IPS-18a (cell line): ENCODE measurements at regions not wholly inside any gene's neighbourhood (a gene's known extent, or its start where the extent isn't known, plus 50 kb on each side); places are given as distances from the start of the nearest gene placed in this dataset.
"Not testable (repeated sequence)": the region's sequence is repeated elsewhere in the genome, so short reads cannot be mapped to it uniquely, and the experiment has no call there.

Source experiments
- H3K27ac ChIP-seq: one replicate; pipeline ENCODE4 v1.5.1; 2013; ENCODE audit warnings: low read length
- H3K27me3 ChIP-seq: one replicate; pipeline ENCODE4 v1.6.1; 2013; ENCODE audit warnings: mild to moderate bottlenecking, low read length; ENCODE audit not compliant: control insufficient read depth, insufficient read depth
- H3K36me3 ChIP-seq: one replicate; pipeline ENCODE4 v1.6.1; 2013; ENCODE audit warnings: low read depth, low read length; ENCODE audit not compliant: control insufficient read depth
- H3K4me1 ChIP-seq: one replicate; pipeline ENCODE4 v1.6.1; 2013; ENCODE audit warnings: low read depth, low read length; ENCODE audit not compliant: control insufficient read depth
- H3K4me3 ChIP-seq: one replicate; pipeline ENCODE4 v1.5.1; 2013; ENCODE audit warnings: low read length
- H3K9ac ChIP-seq: one replicate; pipeline ENCODE4 v1.6.1; 2013; ENCODE audit warnings: mild to moderate bottlenecking, low read length, moderate library complexity
- H3K9me3 ChIP-seq: one replicate; pipeline ENCODE4 v1.6.1; 2013; ENCODE audit warnings: low read depth, low read length; ENCODE audit not compliant: control insufficient read depth

GRCh38 chr4:138630666-138631065 is 384.9 kb upstream of the NOCT start:
- no peaks in the 10 kb centered on the region for H3K36me3 ChIP-seq
- H3K9ac ChIP-seq = no peak overlapping the region
- H3K4me1 ChIP-seq = no peaks in the 10 kb centered on the region
- H3K4me3 ChIP-seq = no peak overlapping the region
- H3K27me3 ChIP-seq = no peaks in the 10 kb centered on the region
- H3K9me3 ChIP-seq = no peaks in the 10 kb centered on the region
- H3K27ac ChIP-seq = no peak overlapping the region

- H3K4me1 ChIP-seq = no peaks in the 10 kb centered on the region
- no peak overlapping the region for H3K27ac ChIP-seq
- H3K4me3 ChIP-seq = no peak overlapping the region
- H3K9ac ChIP-seq = no peak overlapping the region
- no peaks in the 10 kb centered on the region for H3K36me3 ChIP-seq
- no peaks in the 10 kb centered on the region for H3K9me3 ChIP-seq
- no peaks in the 10 kb centered on the region for H3K27me3 ChIP-seq
Measured at GRCh38 chr4:138629669-138630068, 385.9 kb upstream of the NOCT start.

GRCh38 chr4:138627096-138627495 is 384.9 kb upstream of the SLC7A11 start:
- H3K9me3 ChIP-seq = no peaks in the 10 kb centered on the region

GRCh38 chr4:138622362-138622761 is 380.2 kb upstream of the SLC7A11 start:
- H3K4me1 ChIP-seq, H3K27me3 ChIP-seq, H3K9ac ChIP-seq, H3K36me3 ChIP-seq, H3K9me3 ChIP-seq, H3K27ac ChIP-seq, H3K4me3 ChIP-seq: not testable (repeated sequence)

More at GRCh38 chr4:138627096-138627495, 384.9 kb upstream of the SLC7A11 start:
- Histone ChIP-seq H3K36me3 (no peaks in the 10 kb centered on the region), H3K27ac (no peak overlapping the region), H3K27me3 (no peaks in the 10 kb centered on the region), H3K4me1 (no peaks in the 10 kb centered on the region), H3K9ac (no peak overlapping the region), H3K4me3 (no peak overlapping the region)

- Histone ChIP-seq H3K4me1 (peaks cover 23% of the 10 kb centered on the region), H3K27ac (no peak overlapping the region), H3K36me3 (no peaks in the 10 kb centered on the region), H3K9me3 (no peaks in the 10 kb centered on the region), H3K4me3 (no peak overlapping the region), H3K27me3 (no peaks in the 10 kb centered on the region), H3K9ac (no peak overlapping the region)
Measured at GRCh38 chr4:138616775-138617174, 374.6 kb upstream of the SLC7A11 start.

GRCh38 chr4:138614398-138615142 is 372.4 kb upstream of the SLC7A11 start:
- no peaks in the 10 kb centered on the region for H3K27me3 ChIP-seq
- no peak overlapping the region for H3K4me3 ChIP-seq
- H3K9me3 ChIP-seq = no peaks in the 10 kb centered on the region
- H3K36me3 ChIP-seq = no peaks in the 10 kb centered on the region
- H3K9ac ChIP-seq = no peak overlapping the region
- peaks cover 30% of the 10 kb centered on the region for H3K4me1 ChIP-seq
- no peak overlapping the region for H3K27ac ChIP-seq

- no peaks in the 10 kb centered on the region for H3K9me3 ChIP-seq
- H3K27me3 ChIP-seq = no peaks in the 10 kb centered on the region
- no peak overlapping the region for H3K4me3 ChIP-seq
- no peak overlapping the region for H3K27ac ChIP-seq
- no peak overlapping the region for H3K9ac ChIP-seq
- H3K36me3 ChIP-seq = no peaks in the 10 kb centered on the region
- H3K4me1 ChIP-seq = peaks cover 30% of the 10 kb centered on the region
Measured at GRCh38 chr4:138612428-138612827, 370.3 kb upstream of the SLC7A11 start.

- H3K9ac ChIP-seq = no peak overlapping the region
- no peaks in the 10 kb centered on the region for H3K36me3 ChIP-seq
- no peaks in the 10 kb centered on the region for H3K9me3 ChIP-seq
- peaks cover 30% of the 10 kb centered on the region for H3K4me1 ChIP-seq
- H3K4me3 ChIP-seq = no peak overlapping the region
- no peaks in the 10 kb centered on the region for H3K27me3 ChIP-seq
- no peak overlapping the region for H3K27ac ChIP-seq
Measured at GRCh38 chr4:138611721-138612120, 369.6 kb upstream of the SLC7A11 start.

- no peak overlapping the region for H3K27ac ChIP-seq
- no peaks in the 10 kb centered on the region for H3K9me3 ChIP-seq
- no peaks in the 10 kb centered on the region for H3K36me3 ChIP-seq
- H3K4me1 ChIP-seq = peaks cover 30% of the 10 kb centered on the region
- H3K4me3 ChIP-seq = no peak overlapping the region
- no peaks in the 10 kb centered on the region for H3K27me3 ChIP-seq
- H3K9ac ChIP-seq = no peak overlapping the region
Measured at GRCh38 chr4:138611017-138611416, 368.9 kb upstream of the SLC7A11 start.

GRCh38 chr4:138609943-138610350 is 367.8 kb upstream of the SLC7A11 start:
- Histone ChIP-seq H3K9me3 (no peaks in the 10 kb centered on the region), H3K27ac (no peak overlapping the region), H3K4me1 (peaks cover 30% of the 10 kb centered on the region), H3K9ac (no peak overlapping the region), H3K27me3 (no peaks in the 10 kb centered on the region), H3K36me3 (no peaks in the 10 kb centered on the region), H3K4me3 (no peak overlapping the region)

- Histone ChIP-seq H3K9me3 (no peaks in the 10 kb centered on the region), H3K36me3 (no peaks in the 10 kb centered on the region), H3K27me3 (no peaks in the 10 kb centered on the region), H3K27ac (no peak overlapping the region), H3K9ac (no peak overlapping the region), H3K4me1 (no peaks in the 10 kb centered on the region), H3K4me3 (no peak overlapping the region)
Measured at GRCh38 chr4:138604556-138604955, 362.4 kb upstream of the SLC7A11 start.

GRCh38 chr4:138602664-138603063 is 360.5 kb upstream of the SLC7A11 start:
- no peaks in the 10 kb centered on the region for H3K9me3 ChIP-seq
- H3K27me3 ChIP-seq = no peaks in the 10 kb centered on the region
- no peaks in the 10 kb centered on the region for H3K4me1 ChIP-seq

More at GRCh38 chr4:138602664-138603063, 360.5 kb upstream of the SLC7A11 start:
- no peak overlapping the region for H3K9ac ChIP-seq
- H3K27ac ChIP-seq = no peak overlapping the region
- H3K36me3 ChIP-seq = no peaks in the 10 kb centered on the region
- no peak overlapping the region for H3K4me3 ChIP-seq
